Mammary epithelial cell (primary cell): ENCODE measurements at regions not wholly inside any gene's neighbourhood (a gene's known extent, or its start where the extent isn't known, plus 50 kb on each side); places are given as distances from the start of the nearest gene placed in this dataset.

Experiments used
- EZH2 ChIP-seq: IDR thresholded peaks from 2 replicates; pipeline ENCODE4 v1.6.1; 2012; ENCODE audit warnings: low read length, inconsistent platforms, borderline replicate concordance
- TF ChIP-seq, protein P1 (sequence below), 2 donors: IDR thresholded peaks in 1 of 2; conservative IDR thresholded peaks in 1 of 2; 2 replicates each; pipeline ENCODE4 v1.5.1; 2011 to 2012; ENCODE audit warnings: inconsistent platforms in 2 of 2, low read length in 2 of 2, mild to moderate bottlenecking in 2 of 2, control low read depth in 1 of 2, low read depth in 1 of 2; ENCODE audit not compliant: insufficient read depth in 1 of 2; ENCODE audit errors: extremely low read depth in 1 of 2

DNA sequence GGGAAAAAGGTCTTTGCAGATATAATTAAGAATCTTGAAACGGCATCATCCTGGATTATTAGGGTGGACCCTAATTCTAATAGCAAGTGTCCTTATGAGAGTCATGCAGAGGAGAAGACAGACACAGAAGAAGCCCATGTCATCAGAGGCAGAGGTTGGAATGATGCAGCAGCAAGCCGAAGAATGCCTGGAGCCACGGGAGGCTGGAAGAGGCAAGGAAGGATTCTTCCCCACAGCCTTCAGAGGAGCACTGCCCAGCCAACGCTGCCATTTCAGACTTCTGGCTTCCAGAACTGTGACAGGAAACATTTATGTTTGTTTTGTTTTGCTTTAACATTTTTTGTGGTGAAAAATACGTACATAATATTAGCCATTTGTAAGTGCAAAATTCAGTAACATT, 72.3 kb downstream of the MCFD2 start:
- TF ChIP-seq, protein P1, sequence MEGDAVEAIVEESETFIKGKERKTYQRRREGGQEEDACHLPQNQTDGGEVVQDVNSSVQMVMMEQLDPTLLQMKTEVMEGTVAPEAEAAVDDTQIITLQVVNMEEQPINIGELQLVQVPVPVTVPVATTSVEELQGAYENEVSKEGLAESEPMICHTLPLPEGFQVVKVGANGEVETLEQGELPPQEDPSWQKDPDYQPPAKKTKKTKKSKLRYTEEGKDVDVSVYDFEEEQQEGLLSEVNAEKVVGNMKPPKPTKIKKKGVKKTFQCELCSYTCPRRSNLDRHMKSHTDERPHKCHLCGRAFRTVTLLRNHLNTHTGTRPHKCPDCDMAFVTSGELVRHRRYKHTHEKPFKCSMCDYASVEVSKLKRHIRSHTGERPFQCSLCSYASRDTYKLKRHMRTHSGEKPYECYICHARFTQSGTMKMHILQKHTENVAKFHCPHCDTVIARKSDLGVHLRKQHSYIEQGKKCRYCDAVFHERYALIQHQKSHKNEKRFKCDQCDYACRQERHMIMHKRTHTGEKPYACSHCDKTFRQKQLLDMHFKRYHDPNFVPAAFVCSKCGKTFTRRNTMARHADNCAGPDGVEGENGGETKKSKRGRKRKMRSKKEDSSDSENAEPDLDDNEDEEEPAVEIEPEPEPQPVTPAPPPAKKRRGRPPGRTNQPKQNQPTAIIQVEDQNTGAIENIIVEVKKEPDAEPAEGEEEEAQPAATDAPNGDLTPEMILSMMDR (conservative IDR thresholded peaks at IDR 0.05 in 1 of 2, IDR thresholded peaks at IDR 0.05 in 1 of 2; ENCODE audit: extremely low read depth in 1 of 2, insufficient read depth in 1 of 2, low read depth in 1 of 2, low read length in 2 of 2): no peak
- TF ChIP-seq EZH2: no peak
